WTC11 (cell line): ENCODE measurements at regions not wholly inside any gene's neighbourhood (a gene's known extent, or its start where the extent isn't known, plus 50 kb on each side); places are given as distances from the start of the nearest gene placed in this dataset.

ENCODE experiments used
- ATAC-seq: fragments of 200-7000 bp; cut with Tn5 transposase; 2 replicates; pipeline ENCODE4 v1.10.0; 2021; ENCODE audit warnings: mild to moderate bottlenecking, moderate library complexity
- CTCF ChIA-PET: fragments of 300-600 bp; sonication (Branson Sonifier 250); formaldehyde crosslinking; loops from one replicate; lab custom pipeline; 2021; ENCODE audit warnings: antibody characterized with exemption; lab: Charles Lee
- POLR2A ChIA-PET: fragments of 350-600 bp; sonication (Branson Sonifier 250); formaldehyde crosslinking; loops from one replicate; lab custom pipeline; 2021; ENCODE audit warnings: antibody characterized with exemption; lab: Charles Lee
- DNase-seq: peaks from one replicate; pipeline ENCODE4 v3.0.0; 2021; ENCODE audit warnings: low spot score
- H3K27ac Mint-ChIP-seq: 2 replicates; pipeline ENCODE4 v1.8.0; 2021; ENCODE audit warnings: mixed read lengths
- H3K27me3 Mint-ChIP-seq: 2 replicates; pipeline ENCODE4 v1.8.0; 2021; ENCODE audit warnings: low read depth, mild to moderate bottlenecking, moderate library complexity, mixed read lengths
- H3K36me3 Mint-ChIP-seq: 2 replicates; pipeline ENCODE4 v1.8.0; 2021; ENCODE audit warnings: mixed read lengths
- H3K4me1 Mint-ChIP-seq: 2 replicates; pipeline ENCODE4 v1.8.0; 2022; ENCODE audit warnings: mixed read lengths
- H3K4me3 Mint-ChIP-seq: 2 replicates; pipeline ENCODE4 v1.8.0; 2021; ENCODE audit warnings: mild to moderate bottlenecking, moderate library complexity, mixed read lengths
- H3K9me3 Mint-ChIP-seq: 2 replicates; pipeline ENCODE4 v1.8.0; 2021; ENCODE audit warnings: mixed read lengths
- AFF4 ChIP-seq: sonication (generic); formaldehyde crosslinking; IDR thresholded peaks from 2 replicates; pipeline ENCODE4 v1.8.1; 2023; ENCODE audit warnings: mild to moderate bottlenecking, missing genetic modification reagents, borderline replicate concordance
- CDX4 ChIP-seq: fragments of 250-450 bp; sonication (Bioruptor Pico); IDR thresholded peaks from 2 replicates; pipeline ENCODE4 v1.9.0; 2021; ENCODE audit warnings: moderate library complexity, mild to moderate bottlenecking, inconsistent platforms, borderline replicate concordance
- CTCF ChIP-seq: fragments of 200-600 bp; IDR thresholded peaks from 2 replicates; pipeline ENCODE4 v1.8.0; 2022; ENCODE audit warnings: antibody characterized with exemption
- ESRRA ChIP-seq: sonication (generic); formaldehyde crosslinking; IDR thresholded peaks from 2 replicates; pipeline ENCODE4 v1.8.1; 2022; ENCODE audit warnings: mild to moderate bottlenecking, missing genetic modification reagents, borderline replicate concordance
- FOXP1 ChIP-seq: sonication (generic); formaldehyde crosslinking; IDR thresholded peaks from 2 replicates; pipeline ENCODE4 v1.8.0; 2022; ENCODE audit warnings: missing genetic modification reagents, mild to moderate bottlenecking, moderate library complexity, borderline replicate concordance
- FOXP4 ChIP-seq: sonication (generic); formaldehyde crosslinking; IDR thresholded peaks from 2 replicates; pipeline ENCODE4 v1.8.0; 2022; ENCODE audit warnings: mild to moderate bottlenecking, missing genetic modification reagents
- JAZF1 ChIP-seq: fragments of 250-450 bp; sonication (Bioruptor Pico); IDR thresholded peaks from 2 replicates; pipeline ENCODE4 v1.9.0; 2021; ENCODE audit warnings: moderate library complexity, mild to moderate bottlenecking, inconsistent platforms
- JUN ChIP-seq: sonication (generic); formaldehyde crosslinking; IDR thresholded peaks from 2 replicates; pipeline ENCODE4 v1.8.0; 2023; ENCODE audit warnings: mild to moderate bottlenecking, missing genetic modification reagents
- KAT7 ChIP-seq: sonication (generic); formaldehyde crosslinking; IDR thresholded peaks from 2 replicates; pipeline ENCODE4 v1.8.1; 2023; ENCODE audit warnings: missing genetic modification reagents, mild to moderate bottlenecking, borderline replicate concordance
- MLX ChIP-seq: sonication (generic); formaldehyde crosslinking; IDR thresholded peaks from 2 replicates; pipeline ENCODE4 v1.8.1; 2023; ENCODE audit warnings: mild to moderate bottlenecking, missing genetic modification reagents, moderate library complexity
- SMAD4 ChIP-seq: sonication (generic); formaldehyde crosslinking; IDR thresholded peaks from 2 replicates; pipeline ENCODE4 v1.8.0; 2022; ENCODE audit warnings: mild to moderate bottlenecking, missing genetic modification reagents
- TEAD4 ChIP-seq: sonication (generic); formaldehyde crosslinking; IDR thresholded peaks from 2 replicates; pipeline ENCODE4 v1.8.0; 2022; ENCODE audit warnings: mild to moderate bottlenecking, missing genetic modification reagents
- ZNF138 ChIP-seq: sonication (generic); formaldehyde crosslinking; conservative IDR thresholded peaks from 2 replicates; pipeline ENCODE4 v1.8.1; 2022; ENCODE audit warnings: mild to moderate bottlenecking, moderate library complexity, missing genetic modification reagents
- ZNF219 ChIP-seq: sonication (generic); formaldehyde crosslinking; IDR thresholded peaks from 2 replicates; pipeline ENCODE4 v1.8.0; 2023; ENCODE audit warnings: missing genetic modification reagents, mild to moderate bottlenecking, borderline replicate concordance
- ZNF671 ChIP-seq: fragments of 250-450 bp; sonication (Bioruptor Pico); IDR thresholded peaks from 2 replicates; pipeline ENCODE4 v1.8.0; 2021; ENCODE audit warnings: mild to moderate bottlenecking
- TF ChIP-seq, protein P1 (sequence below): sonication (generic); formaldehyde crosslinking; IDR thresholded peaks from 2 replicates; pipeline ENCODE4 v1.8.0; 2023; ENCODE audit warnings: missing genetic modification reagents, mild to moderate bottlenecking, borderline replicate concordance
- TF ChIP-seq, protein P2 (sequence below): sonication (generic); formaldehyde crosslinking; IDR thresholded peaks from 2 replicates; pipeline ENCODE4 v1.8.1; 2022; ENCODE audit warnings: low read depth, mild to moderate bottlenecking, moderate library complexity, missing genetic modification reagents, borderline replicate concordance
- TF ChIP-seq, protein P3 (sequence below): sonication (generic); formaldehyde crosslinking; IDR thresholded peaks from 2 replicates; pipeline ENCODE4 v1.8.1; 2022; ENCODE audit warnings: low read depth, missing genetic modification reagents, borderline replicate concordance

DNA sequence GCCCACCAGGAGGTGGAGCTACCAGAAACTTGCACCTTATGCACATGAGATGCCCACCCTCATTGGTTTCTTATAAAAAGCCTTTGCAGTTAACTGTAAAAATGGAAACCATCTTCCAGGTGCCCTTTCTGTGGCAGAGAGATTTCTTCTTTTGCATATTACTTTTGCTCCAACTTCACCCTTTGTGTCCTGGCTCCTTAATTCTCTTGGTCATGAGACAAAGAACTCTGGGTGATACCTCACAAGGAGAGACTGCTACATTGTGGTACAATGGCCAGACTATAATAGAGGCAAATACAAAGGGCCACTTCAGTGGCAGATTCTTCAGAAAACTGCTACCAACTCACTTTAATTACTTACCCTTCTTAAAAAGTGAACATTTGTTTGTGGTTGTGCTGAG, 76.4 kb upstream of the PTER start:
- DNase-seq (no peak), ATAC-seq (no peak)
- Mint-ChIP-seq H3K27ac (no peak overlapping the region), H3K9me3 (peaks cover 31% of the 10 kb centered on the region), H3K4me3 (no peak overlapping the region), H3K36me3 (peaks cover 31% of the 10 kb centered on the region), H3K27me3 (no peaks in the 10 kb centered on the region; the same call in 1 of the 2 replicates), H3K4me1 (peaks cover 5% of the 10 kb centered on the region; the same call in 1 of the 2 replicates)
- ChIA-PET CTCF (no interaction called here), POLR2A (no interaction called here)
- TF ChIP-seq JAZF1 (CRISPR knock-in tag): no peak
- no peak for TF ChIP-seq ESRRA
- no peak for TF ChIP-seq JUN (CRISPR knock-in tag)
- TF ChIP-seq, protein P1, sequence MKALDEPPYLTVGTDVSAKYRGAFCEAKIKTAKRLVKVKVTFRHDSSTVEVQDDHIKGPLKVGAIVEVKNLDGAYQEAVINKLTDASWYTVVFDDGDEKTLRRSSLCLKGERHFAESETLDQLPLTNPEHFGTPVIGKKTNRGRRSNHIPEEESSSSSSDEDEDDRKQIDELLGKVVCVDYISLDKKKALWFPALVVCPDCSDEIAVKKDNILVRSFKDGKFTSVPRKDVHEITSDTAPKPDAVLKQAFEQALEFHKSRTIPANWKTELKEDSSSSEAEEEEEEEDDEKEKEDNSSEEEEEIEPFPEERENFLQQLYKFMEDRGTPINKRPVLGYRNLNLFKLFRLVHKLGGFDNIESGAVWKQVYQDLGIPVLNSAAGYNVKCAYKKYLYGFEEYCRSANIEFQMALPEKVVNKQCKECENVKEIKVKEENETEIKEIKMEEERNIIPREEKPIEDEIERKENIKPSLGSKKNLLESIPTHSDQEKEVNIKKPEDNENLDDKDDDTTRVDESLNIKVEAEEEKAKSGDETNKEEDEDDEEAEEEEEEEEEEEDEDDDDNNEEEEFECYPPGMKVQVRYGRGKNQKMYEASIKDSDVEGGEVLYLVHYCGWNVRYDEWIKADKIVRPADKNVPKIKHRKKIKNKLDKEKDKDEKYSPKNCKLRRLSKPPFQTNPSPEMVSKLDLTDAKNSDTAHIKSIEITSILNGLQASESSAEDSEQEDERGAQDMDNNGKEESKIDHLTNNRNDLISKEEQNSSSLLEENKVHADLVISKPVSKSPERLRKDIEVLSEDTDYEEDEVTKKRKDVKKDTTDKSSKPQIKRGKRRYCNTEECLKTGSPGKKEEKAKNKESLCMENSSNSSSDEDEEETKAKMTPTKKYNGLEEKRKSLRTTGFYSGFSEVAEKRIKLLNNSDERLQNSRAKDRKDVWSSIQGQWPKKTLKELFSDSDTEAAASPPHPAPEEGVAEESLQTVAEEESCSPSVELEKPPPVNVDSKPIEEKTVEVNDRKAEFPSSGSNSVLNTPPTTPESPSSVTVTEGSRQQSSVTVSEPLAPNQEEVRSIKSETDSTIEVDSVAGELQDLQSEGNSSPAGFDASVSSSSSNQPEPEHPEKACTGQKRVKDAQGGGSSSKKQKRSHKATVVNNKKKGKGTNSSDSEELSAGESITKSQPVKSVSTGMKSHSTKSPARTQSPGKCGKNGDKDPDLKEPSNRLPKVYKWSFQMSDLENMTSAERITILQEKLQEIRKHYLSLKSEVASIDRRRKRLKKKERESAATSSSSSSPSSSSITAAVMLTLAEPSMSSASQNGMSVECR (CRISPR knock-in tag): no peak
- TF ChIP-seq FOXP4 (CRISPR knock-in tag): no peak
- TF ChIP-seq ZNF138 (CRISPR knock-in tag): no peak
- TF ChIP-seq CTCF: no peak
- TF ChIP-seq ZNF219 (CRISPR knock-in tag): no peak
- TF ChIP-seq FOXP1 (CRISPR knock-in tag): no peak
- no peak for TF ChIP-seq ZNF671 (CRISPR knock-in tag)
- TF ChIP-seq, protein P2, sequence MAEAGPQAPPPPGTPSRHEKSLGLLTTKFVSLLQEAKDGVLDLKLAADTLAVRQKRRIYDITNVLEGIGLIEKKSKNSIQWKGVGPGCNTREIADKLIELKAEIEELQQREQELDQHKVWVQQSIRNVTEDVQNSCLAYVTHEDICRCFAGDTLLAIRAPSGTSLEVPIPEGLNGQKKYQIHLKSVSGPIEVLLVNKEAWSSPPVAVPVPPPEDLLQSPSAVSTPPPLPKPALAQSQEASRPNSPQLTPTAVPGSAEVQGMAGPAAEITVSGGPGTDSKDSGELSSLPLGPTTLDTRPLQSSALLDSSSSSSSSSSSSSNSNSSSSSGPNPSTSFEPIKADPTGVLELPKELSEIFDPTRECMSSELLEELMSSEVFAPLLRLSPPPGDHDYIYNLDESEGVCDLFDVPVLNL (CRISPR knock-in tag): no peak
- no peak for TF ChIP-seq KAT7 (CRISPR knock-in tag)
- no peak for TF ChIP-seq MLX (CRISPR knock-in tag)
- TF ChIP-seq CDX4 (CRISPR knock-in tag): no peak
- TF ChIP-seq, protein P3, sequence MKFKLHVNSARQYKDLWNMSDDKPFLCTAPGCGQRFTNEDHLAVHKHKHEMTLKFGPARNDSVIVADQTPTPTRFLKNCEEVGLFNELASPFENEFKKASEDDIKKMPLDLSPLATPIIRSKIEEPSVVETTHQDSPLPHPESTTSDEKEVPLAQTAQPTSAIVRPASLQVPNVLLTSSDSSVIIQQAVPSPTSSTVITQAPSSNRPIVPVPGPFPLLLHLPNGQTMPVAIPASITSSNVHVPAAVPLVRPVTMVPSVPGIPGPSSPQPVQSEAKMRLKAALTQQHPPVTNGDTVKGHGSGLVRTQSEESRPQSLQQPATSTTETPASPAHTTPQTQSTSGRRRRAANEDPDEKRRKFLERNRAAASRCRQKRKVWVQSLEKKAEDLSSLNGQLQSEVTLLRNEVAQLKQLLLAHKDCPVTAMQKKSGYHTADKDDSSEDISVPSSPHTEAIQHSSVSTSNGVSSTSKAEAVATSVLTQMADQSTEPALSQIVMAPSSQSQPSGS (CRISPR knock-in tag): no peak
- no peak for TF ChIP-seq AFF4 (CRISPR knock-in tag)
- TF ChIP-seq SMAD4 (CRISPR knock-in tag): no peak
- TF ChIP-seq TEAD4 (CRISPR knock-in tag): no peak
